Ovary (tissue), 3 donors: ENCODE measurements at regions not wholly inside any gene's neighbourhood (a gene's known extent, or its start where the extent isn't known, plus 50 kb on each side); places are given as distances from the start of the nearest gene placed in this dataset.

Experiments
- CTCF ChIP-seq, 3 donors: fragments of 450-650 bp in 2 of 3; fragments of 200-600 bp in 1 of 3; IDR thresholded peaks; one replicate each; pipeline versions ENCODE4 v1.5.1 to v1.8.0; 2016 to 2022; ENCODE audit warnings: antibody characterized with exemption in 3 of 3, mild to moderate bottlenecking in 1 of 3
- EP300 ChIP-seq: sonication (generic); formaldehyde crosslinking; IDR thresholded peaks from one replicate; pipeline ENCODE4 v1.6.1; 2017; ENCODE audit warnings: antibody characterized with exemption
- POLR2A ChIP-seq: fragments of 450-650 bp; IDR thresholded peaks from one replicate; pipeline ENCODE4 v1.6.1; 2017; ENCODE audit warnings: antibody characterized with exemption, mild to moderate bottlenecking, moderate library complexity
- donor health status: DM: no; HTN: no; CAD: no.

- TF ChIP-seq CTCF (IDR thresholded peaks at IDR 0.05), result no peak
- TF ChIP-seq EP300, result no peak
- no peak for TF ChIP-seq POLR2A
Measured at GRCh38 chr4:53865054-53865453, 199.4 kb downstream of the CHIC2 start.
